ENCODE measurements at regions not wholly inside any gene's neighbourhood (a gene's known extent, or its start where the extent isn't known, plus 50 kb on each side); places are given as distances from the start of the nearest gene placed in this dataset.

DNA sequence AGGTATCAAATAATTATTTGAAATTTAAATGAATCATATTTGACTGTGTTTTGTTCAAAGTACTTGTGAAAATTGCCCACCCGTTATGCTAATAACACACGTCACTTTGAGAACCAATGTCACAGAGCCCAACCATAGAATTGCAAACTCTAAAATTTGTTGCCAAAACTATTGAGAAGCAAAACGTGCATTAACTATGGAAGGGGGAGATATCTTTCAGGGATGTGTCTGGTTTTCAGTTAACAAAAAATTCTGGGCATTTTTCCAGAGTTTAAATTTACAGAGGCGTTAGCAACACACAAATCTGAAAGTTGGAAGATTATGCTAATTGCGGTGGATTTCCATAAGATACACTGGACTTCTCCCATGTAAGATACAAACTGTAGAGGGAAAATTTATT, 371.8 kb upstream of the E2F7 start:
- Mint-ChIP-seq H3K27ac (ENCODE audit: unreplicated experiment) (no peak overlapping the region), H3K36me3 (ENCODE audit: low read depth, unreplicated experiment) (no peaks in the 10 kb centered on the region), H3K27me3 (ENCODE audit: low read depth, unreplicated experiment) (no peaks in the 10 kb centered on the region), H3K4me1 (ENCODE audit: low read depth, unreplicated experiment) (peaks cover 31% of the 10 kb centered on the region), H3K4me3 (ENCODE audit: unreplicated experiment) (no peak overlapping the region), H3K9me3 (ENCODE audit: unreplicated experiment) (no peaks in the 10 kb centered on the region)
- H3K27me3 ChIP-seq (ENCODE audit: insufficient read depth, low read length), result no peaks in the 10 kb centered on the region
- no peak overlapping the region for H3K9ac ChIP-seq (ENCODE audit: low read length)
- H4K20me1 ChIP-seq (ENCODE audit: insufficient read depth, low read length), result no peaks in the 10 kb centered on the region
- FAIRE-seq, result no peak
- H3K4me1 ChIP-seq (ENCODE audit: insufficient read depth, low read length), result no peaks in the 10 kb centered on the region
- H3K27ac ChIP-seq (ENCODE audit: low read depth, low read length), result no peak overlapping the region
- no peak for TF ChIP-seq EZH2 (IDR thresholded peaks at IDR 0.05; ENCODE audit: insufficient read depth, low read length)
- TF ChIP-seq, protein P1, sequence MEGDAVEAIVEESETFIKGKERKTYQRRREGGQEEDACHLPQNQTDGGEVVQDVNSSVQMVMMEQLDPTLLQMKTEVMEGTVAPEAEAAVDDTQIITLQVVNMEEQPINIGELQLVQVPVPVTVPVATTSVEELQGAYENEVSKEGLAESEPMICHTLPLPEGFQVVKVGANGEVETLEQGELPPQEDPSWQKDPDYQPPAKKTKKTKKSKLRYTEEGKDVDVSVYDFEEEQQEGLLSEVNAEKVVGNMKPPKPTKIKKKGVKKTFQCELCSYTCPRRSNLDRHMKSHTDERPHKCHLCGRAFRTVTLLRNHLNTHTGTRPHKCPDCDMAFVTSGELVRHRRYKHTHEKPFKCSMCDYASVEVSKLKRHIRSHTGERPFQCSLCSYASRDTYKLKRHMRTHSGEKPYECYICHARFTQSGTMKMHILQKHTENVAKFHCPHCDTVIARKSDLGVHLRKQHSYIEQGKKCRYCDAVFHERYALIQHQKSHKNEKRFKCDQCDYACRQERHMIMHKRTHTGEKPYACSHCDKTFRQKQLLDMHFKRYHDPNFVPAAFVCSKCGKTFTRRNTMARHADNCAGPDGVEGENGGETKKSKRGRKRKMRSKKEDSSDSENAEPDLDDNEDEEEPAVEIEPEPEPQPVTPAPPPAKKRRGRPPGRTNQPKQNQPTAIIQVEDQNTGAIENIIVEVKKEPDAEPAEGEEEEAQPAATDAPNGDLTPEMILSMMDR (IDR thresholded peaks at IDR 0.05; ENCODE audit: insufficient read depth, low read depth, low read length), result no peak
- H3K9me3 ChIP-seq (ENCODE audit: insufficient read depth, low read depth, low read length), result no peaks in the 10 kb centered on the region
- DNase-seq (ENCODE audit: low read depth), result no peak
- H3K36me3 ChIP-seq (ENCODE audit: insufficient read depth, low read length), result no peaks in the 10 kb centered on the region
- H3K4me2 ChIP-seq (ENCODE audit: low read length), result no peak overlapping the region
- H3K79me2 ChIP-seq (ENCODE audit: insufficient read depth, low read length), result no peaks in the 10 kb centered on the region
- no peak overlapping the region for H3K4me3 ChIP-seq (ENCODE audit: insufficient read depth, low read depth, low read length)
- H2AFZ ChIP-seq (ENCODE audit: low read depth, low read length), result no peak overlapping the region

GRCh38 chr12:77435446-77436091, 370.2 kb upstream of the E2F7 start:
- Histone ChIP-seq H2AFZ (ENCODE audit: low read depth, low read length) (no peak overlapping the region), H3K79me2 (ENCODE audit: insufficient read depth, low read length) (no peaks in the 10 kb centered on the region), H3K27me3 (ENCODE audit: insufficient read depth, low read length) (no peaks in the 10 kb centered on the region), H3K4me2 (ENCODE audit: low read length) (no peak overlapping the region), H3K27ac (ENCODE audit: low read depth, low read length) (no peak overlapping the region), H3K9me3 (ENCODE audit: insufficient read depth, low read depth, low read length) (no peaks in the 10 kb centered on the region), H3K36me3 (ENCODE audit: insufficient read depth, low read length) (no peaks in the 10 kb centered on the region), H3K4me3 (ENCODE audit: insufficient read depth, low read depth, low read length) (no peak overlapping the region), H4K20me1 (ENCODE audit: insufficient read depth, low read length) (no peaks in the 10 kb centered on the region), H3K9ac (ENCODE audit: low read length) (no peak overlapping the region), H3K4me1 (ENCODE audit: insufficient read depth, low read length) (no peaks in the 10 kb centered on the region)
- Mint-ChIP-seq H3K4me3 (ENCODE audit: unreplicated experiment) (no peak overlapping the region), H3K36me3 (ENCODE audit: low read depth, unreplicated experiment) (no peaks in the 10 kb centered on the region), H3K9me3 (ENCODE audit: unreplicated experiment) (no peaks in the 10 kb centered on the region), H3K27ac (ENCODE audit: unreplicated experiment) (peak overlapping the region; percentile 59), H3K27me3 (ENCODE audit: low read depth, unreplicated experiment) (no peaks in the 10 kb centered on the region), H3K4me1 (ENCODE audit: low read depth, unreplicated experiment) (peaks cover 31% of the 10 kb centered on the region)
- no peak for TF ChIP-seq EZH2 (IDR thresholded peaks at IDR 0.05; ENCODE audit: insufficient read depth, low read length)
- TF ChIP-seq, protein P1 (IDR thresholded peaks at IDR 0.05; ENCODE audit: insufficient read depth, low read depth, low read length), result no peak
- no peak for DNase-seq (ENCODE audit: low read depth)
- FAIRE-seq, result no peak

GRCh38 chr12:77433799-77434198, 368.4 kb upstream of the E2F7 start:
- H3K4me1 ChIP-seq (ENCODE audit: insufficient read depth, low read length), result no peaks in the 10 kb centered on the region
- Mint-ChIP-seq H3K9me3 (ENCODE audit: unreplicated experiment) (no peaks in the 10 kb centered on the region), H3K27ac (ENCODE audit: unreplicated experiment) (peak overlapping the region; percentile 58), H3K4me3 (ENCODE audit: unreplicated experiment) (no peak overlapping the region), H3K27me3 (ENCODE audit: low read depth, unreplicated experiment) (no peaks in the 10 kb centered on the region), H3K4me1 (ENCODE audit: low read depth, unreplicated experiment) (peaks cover 31% of the 10 kb centered on the region), H3K36me3 (ENCODE audit: low read depth, unreplicated experiment) (no peaks in the 10 kb centered on the region)
- no peaks in the 10 kb centered on the region for H3K27me3 ChIP-seq (ENCODE audit: insufficient read depth, low read length)
- H3K4me2 ChIP-seq (ENCODE audit: low read length), result no peak overlapping the region
- no peaks in the 10 kb centered on the region for H3K36me3 ChIP-seq (ENCODE audit: insufficient read depth, low read length)
- H3K27ac ChIP-seq (ENCODE audit: low read depth, low read length), result no peak overlapping the region
- no peaks in the 10 kb centered on the region for H3K79me2 ChIP-seq (ENCODE audit: insufficient read depth, low read length)
- no peak overlapping the region for H3K9ac ChIP-seq (ENCODE audit: low read length)
- FAIRE-seq, result no peak
- no peaks in the 10 kb centered on the region for H3K9me3 ChIP-seq (ENCODE audit: insufficient read depth, low read depth, low read length)
- peak; percentile 69 for DNase-seq (ENCODE audit: low read depth)
- TF ChIP-seq, protein P1 (IDR thresholded peaks at IDR 0.05; ENCODE audit: insufficient read depth, low read depth, low read length), result no peak
- no peak for TF ChIP-seq EZH2 (IDR thresholded peaks at IDR 0.05; ENCODE audit: insufficient read depth, low read length)
- H3K4me3 ChIP-seq (ENCODE audit: insufficient read depth, low read depth, low read length), result no peak overlapping the region
- H2AFZ ChIP-seq (ENCODE audit: low read depth, low read length), result no peak overlapping the region
- H4K20me1 ChIP-seq (ENCODE audit: insufficient read depth, low read length), result no peaks in the 10 kb centered on the region

Measured in astrocyte (in vitro differentiated cells and primary cell).